ENCODE measurements at regions not wholly inside any gene's neighbourhood (a gene's known extent, or its start where the extent isn't known, plus 50 kb on each side); places are given as distances from the start of the nearest gene placed in this dataset.

- DNase-seq, result no peak
These were observed 573.6 kb downstream of the BUD13 start for GRCh38 chr11:116199182-116199581.

GRCh38 chr11:116194156-116194904 is 578.5 kb downstream of the BUD13 start:
- DNase-seq, result no peak

- no peak for DNase-seq
These were observed 579.3 kb downstream of the BUD13 start for GRCh38 chr11:116193321-116194131.

- DNase-seq, result no peak
These were observed 580.1 kb downstream of the BUD13 start for GRCh38 chr11:116192509-116193210.

GRCh38 chr11:116190861-116191260 is 581.9 kb downstream of the BUD13 start:
- no peak for DNase-seq

GRCh38 chr11:116189408-116190170 is 583.2 kb downstream of the BUD13 start:
- DNase-seq, result no peak

GRCh38 chr11:116188350-116188749 is 584.4 kb downstream of the BUD13 start:
- DNase-seq, result no peak

GRCh38 chr11:116187026-116187425 is 585.8 kb downstream of the BUD13 start:
- DNase-seq, result no peak

GRCh38 chr11:116185551-116185950 is 587.2 kb downstream of the BUD13 start:
- no peak for DNase-seq

GRCh38 chr11:116184763-116185162 is 588.0 kb downstream of the BUD13 start:
- DNase-seq, result no peak

GRCh38 chr11:116182356-116182966 is 590.3 kb downstream of the BUD13 start:
- no peak for DNase-seq

- DNase-seq, result no peak
These were observed 591.8 kb downstream of the BUD13 start for GRCh38 chr11:116180806-116181600.

GRCh38 chr11:116179401-116179800 is 593.4 kb downstream of the BUD13 start:
- DNase-seq, result no peak

- no peak for DNase-seq
These were observed 595.1 kb downstream of the BUD13 start for GRCh38 chr11:116177521-116178210.

- no peak for DNase-seq
These were observed 596.2 kb downstream of the BUD13 start for GRCh38 chr11:116176484-116177005.

- DNase-seq, result no peak
These were observed 597.1 kb downstream of the BUD13 start for GRCh38 chr11:116175707-116176106.

GRCh38 chr11:116173941-116174911 is 598.6 kb downstream of the BUD13 start:
- DNase-seq, result no peak

- no peak for DNase-seq
These were observed 599.3 kb downstream of the BUD13 start for GRCh38 chr11:116173506-116173905.

GRCh38 chr11:116172851-116173250 is 599.9 kb downstream of the BUD13 start:
- no peak for DNase-seq

Data from NK-92 treated with Interleukin-12 subunit alpha and Interleukin-12 subunit beta, amount 100 ng/mL, for 24 hours (cell line).